ENCODE measurements at regions not wholly inside any gene's neighbourhood (a gene's known extent, or its start where the extent isn't known, plus 50 kb on each side); places are given as distances from the start of the nearest gene placed in this dataset.
"Not testable (repeated sequence)": the region's sequence is repeated elsewhere in the genome, so short reads cannot be mapped to it uniquely, and the experiment has no call there.

- DNase-seq = no peak
Observed at GRCh38 chr15:26259581-26259980, 396.5 kb upstream of the ATP10A start.

DNA sequence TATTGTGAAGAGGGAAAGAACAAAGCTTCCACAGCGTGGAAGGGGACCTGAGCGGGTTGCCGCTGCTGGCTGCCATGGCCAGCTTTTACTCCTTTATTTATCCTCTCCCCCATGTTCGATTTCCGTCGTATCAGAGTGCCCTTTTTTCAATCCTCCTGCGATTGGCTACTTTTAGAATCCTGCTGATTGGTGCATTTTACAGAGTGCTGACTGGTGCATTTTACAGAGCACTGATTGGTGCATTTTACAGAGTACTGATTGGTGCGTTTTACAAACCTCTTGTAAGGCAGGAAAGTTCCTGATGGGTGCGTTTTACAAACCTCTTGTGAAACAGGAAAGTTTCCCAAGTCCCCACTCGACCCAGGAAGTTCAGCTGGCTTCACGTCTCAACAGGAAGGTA lies 381.7 kb upstream of the ATP10A start:
- not testable (repeated sequence) for DNase-seq

GRCh38 chr15:26243382-26243781 lies 380.3 kb upstream of the ATP10A start:
- no peak for DNase-seq

GRCh38 chr15:26242565-26243071 lies 379.5 kb upstream of the ATP10A start:
- no peak for DNase-seq

GRCh38 chr15:26235864-26236263 lies 372.7 kb upstream of the ATP10A start:
- no peak for DNase-seq

GRCh38 chr15:26234976-26235767 lies 372.0 kb upstream of the ATP10A start:
- no peak for DNase-seq

- no peak for DNase-seq
Observed at GRCh38 chr15:26232691-26233090, 369.6 kb upstream of the ATP10A start.

DNA sequence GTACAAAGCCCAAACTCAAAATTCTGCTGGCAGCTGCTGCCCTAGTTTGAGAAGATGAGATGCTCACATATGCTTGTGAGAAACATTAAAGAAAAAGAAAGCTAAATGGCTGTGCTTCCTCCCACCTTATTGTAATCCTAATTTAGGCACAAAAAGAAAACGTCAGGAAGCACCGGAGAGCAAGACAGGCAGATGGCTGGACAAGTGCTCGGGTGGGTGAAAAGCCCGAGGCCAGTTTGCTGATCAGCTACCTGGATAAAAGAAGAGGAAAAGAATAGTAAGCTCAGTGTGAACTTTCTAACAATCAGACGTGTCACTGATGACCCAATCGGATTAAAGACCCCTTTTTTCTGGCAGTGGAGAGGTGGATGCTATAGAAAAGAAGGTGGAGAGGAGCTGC lies 368.0 kb upstream of the ATP10A start:
- no peak for DNase-seq

DNA sequence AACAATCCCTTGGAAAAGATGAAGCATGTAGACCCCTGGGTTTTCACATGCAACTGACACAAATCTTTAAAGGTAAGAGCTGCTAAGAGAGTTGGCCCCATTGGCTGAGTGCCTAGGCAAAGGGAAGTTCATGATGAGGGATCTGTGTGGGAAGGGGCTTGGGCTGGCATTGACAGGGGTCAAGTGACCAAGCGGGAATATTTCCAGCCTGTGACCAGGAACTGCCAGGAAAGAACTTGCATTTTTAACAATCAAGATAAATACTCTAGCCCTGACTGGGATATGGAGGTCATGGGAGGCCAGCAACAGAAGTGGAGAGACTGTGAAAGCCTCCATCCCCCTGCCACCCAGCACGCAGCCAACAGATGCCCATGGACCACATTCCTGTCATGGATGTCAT lies 361.1 kb upstream of the ATP10A start:
- DNase-seq = no peak

DNA sequence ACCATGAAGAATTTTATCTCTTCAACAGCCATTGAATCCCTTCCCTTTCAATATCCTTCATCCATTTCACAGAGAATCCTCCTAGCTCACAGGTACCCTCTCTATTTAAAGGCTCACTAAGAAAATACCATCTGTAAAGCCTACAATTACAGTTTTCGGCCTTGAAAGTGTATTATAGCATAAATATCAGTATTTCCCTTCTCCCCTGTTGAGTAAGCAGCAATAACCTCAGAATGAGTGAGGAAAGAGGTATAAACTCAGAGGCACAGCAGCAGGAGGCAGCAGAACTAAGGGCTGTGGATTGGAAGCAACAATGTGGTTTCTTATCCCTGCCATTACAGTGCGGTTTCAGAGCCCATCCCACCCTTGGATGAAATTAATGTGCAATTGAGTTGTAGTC lies 360.6 kb upstream of the ATP10A start:
- no peak for DNase-seq

DNA sequence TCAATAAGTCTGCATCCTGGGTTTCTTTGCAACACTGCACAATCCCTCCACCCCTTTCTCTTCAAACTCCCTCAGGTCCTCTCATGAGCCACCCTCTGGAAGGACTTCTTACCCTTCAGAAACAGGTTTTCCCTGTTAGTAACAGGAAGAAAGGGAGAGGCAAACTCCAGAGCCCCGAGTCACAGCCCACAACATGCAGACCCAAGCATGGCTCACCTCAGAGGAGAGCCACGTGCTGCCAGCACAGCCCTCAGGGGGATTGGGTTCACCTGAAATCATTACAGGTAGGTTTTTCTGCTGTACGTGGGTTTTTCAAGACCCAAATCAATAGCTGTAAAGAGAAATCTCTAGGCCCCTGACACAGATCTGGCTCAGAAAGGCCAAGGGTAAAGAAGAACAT lies 359.7 kb upstream of the ATP10A start:
- DNase-seq = no peak

- DNase-seq = not testable (repeated sequence)
Observed at GRCh38 chr15:26217043-26217442, 353.9 kb upstream of the ATP10A start.

- no peak for DNase-seq
Observed at GRCh38 chr15:26214290-26214689, 351.2 kb upstream of the ATP10A start.

- DNase-seq = no peak
Observed at GRCh38 chr15:26213427-26213826, 350.3 kb upstream of the ATP10A start.

GRCh38 chr15:26212109-26212508 lies 349.0 kb upstream of the ATP10A start:
- no peak for DNase-seq

- DNase-seq = no peak
Observed at GRCh38 chr15:26210980-26211379, 347.9 kb upstream of the ATP10A start.

- DNase-seq = no peak
Observed at GRCh38 chr15:26201177-26201858, 338.2 kb upstream of the ATP10A start.

- no peak for DNase-seq
Observed at GRCh38 chr15:26200427-26200826, 337.3 kb upstream of the ATP10A start.

GRCh38 chr15:26197719-26198118 lies 334.6 kb upstream of the ATP10A start:
- DNase-seq = no peak

GRCh38 chr15:26197060-26197459 lies 333.9 kb upstream of the ATP10A start:
- DNase-seq = no peak

- DNase-seq = no peak
Observed at GRCh38 chr15:26191193-26191592, 328.1 kb upstream of the ATP10A start.

DNA sequence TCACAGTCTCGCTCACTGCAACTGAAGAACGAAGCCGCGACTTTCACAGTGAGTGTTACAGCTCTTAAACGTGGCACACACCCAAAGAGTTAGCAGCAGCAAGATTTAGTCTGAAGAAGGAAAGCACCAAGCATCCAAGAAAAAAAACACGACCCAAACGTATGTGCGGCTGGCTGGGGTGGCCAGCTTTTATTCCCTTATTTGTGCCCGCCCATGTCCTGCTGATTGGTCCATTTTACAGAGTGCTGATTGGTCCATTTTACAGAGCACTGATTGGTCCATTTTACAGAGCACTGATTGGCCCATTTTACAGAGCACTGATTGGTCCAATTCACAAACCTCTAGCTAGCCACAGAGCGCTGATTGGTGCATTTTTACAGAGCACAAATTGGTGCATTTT lies 323.0 kb upstream of the ATP10A start:
- DNase-seq = not testable (repeated sequence)

DNA sequence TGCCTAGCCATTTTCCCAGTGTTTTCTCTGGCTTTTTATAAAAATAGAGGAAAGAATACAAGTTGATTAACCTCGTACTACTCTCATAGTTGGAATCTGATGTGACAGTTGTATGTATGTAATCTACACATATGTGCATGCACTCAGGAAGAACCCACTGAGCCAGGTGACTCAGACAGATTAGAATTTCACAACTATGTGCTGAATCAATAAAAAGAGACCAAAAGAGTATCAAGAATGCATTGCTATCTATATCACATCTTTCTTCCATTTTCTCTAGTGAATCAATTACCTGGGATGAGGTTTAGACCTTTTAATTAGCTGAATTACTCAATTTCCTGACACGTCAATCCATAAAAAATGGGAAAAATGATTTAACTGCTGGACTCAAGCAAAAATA lies 319.3 kb upstream of the ATP10A start:
- DNase-seq = no peak

- DNase-seq = no peak
Observed at GRCh38 chr15:26179906-26180305, 316.8 kb upstream of the ATP10A start.
